Endothelial cell (in vitro differentiated cells): ENCODE measurements at regions not wholly inside any gene's neighbourhood (a gene's known extent, or its start where the extent isn't known, plus 50 kb on each side); places are given as distances from the start of the nearest gene placed in this dataset.
"Not testable (repeated sequence)": the region's sequence is repeated elsewhere in the genome, so short reads cannot be mapped to it uniquely, and the experiment has no call there.

Experiments used
- DNase-seq: peaks from one replicate; pipeline ENCODE4 v3.0.0; 2021; ENCODE audit warnings: low spot score
- H3K27ac Mint-ChIP-seq: one replicate; pipeline ENCODE4 v1.8.0; 2021; ENCODE audit warnings: mixed read lengths, inconsistent platforms; ENCODE audit not compliant: unreplicated experiment
- H3K27me3 Mint-ChIP-seq: one replicate; pipeline ENCODE4 v1.8.0; 2021; ENCODE audit warnings: mild to moderate bottlenecking, moderate library complexity, mixed read lengths, inconsistent platforms; ENCODE audit not compliant: unreplicated experiment
- H3K36me3 Mint-ChIP-seq: one replicate; pipeline ENCODE4 v1.8.0; 2021; ENCODE audit warnings: mild to moderate bottlenecking, low read depth, mixed read lengths, inconsistent platforms; ENCODE audit not compliant: unreplicated experiment
- H3K4me1 Mint-ChIP-seq: one replicate; pipeline ENCODE4 v1.8.0; 2021; ENCODE audit warnings: mild to moderate bottlenecking, mixed read lengths, inconsistent platforms; ENCODE audit not compliant: unreplicated experiment
- H3K4me3 Mint-ChIP-seq: one replicate; pipeline ENCODE4 v1.8.0; 2021; ENCODE audit warnings: mild to moderate bottlenecking, mixed read lengths, inconsistent platforms; ENCODE audit not compliant: unreplicated experiment
- H3K9me3 Mint-ChIP-seq: one replicate; pipeline ENCODE4 v1.8.0; 2021; ENCODE audit warnings: mixed read lengths, inconsistent platforms; ENCODE audit not compliant: unreplicated experiment
- CTCF ChIP-seq: fragments of 200-600 bp; sonication (generic); IDR thresholded peaks from one replicate; pipeline ENCODE4 v1.5.0; 2021; ENCODE audit warnings: antibody characterized with exemption; ENCODE audit not compliant: unreplicated experiment

DNA sequence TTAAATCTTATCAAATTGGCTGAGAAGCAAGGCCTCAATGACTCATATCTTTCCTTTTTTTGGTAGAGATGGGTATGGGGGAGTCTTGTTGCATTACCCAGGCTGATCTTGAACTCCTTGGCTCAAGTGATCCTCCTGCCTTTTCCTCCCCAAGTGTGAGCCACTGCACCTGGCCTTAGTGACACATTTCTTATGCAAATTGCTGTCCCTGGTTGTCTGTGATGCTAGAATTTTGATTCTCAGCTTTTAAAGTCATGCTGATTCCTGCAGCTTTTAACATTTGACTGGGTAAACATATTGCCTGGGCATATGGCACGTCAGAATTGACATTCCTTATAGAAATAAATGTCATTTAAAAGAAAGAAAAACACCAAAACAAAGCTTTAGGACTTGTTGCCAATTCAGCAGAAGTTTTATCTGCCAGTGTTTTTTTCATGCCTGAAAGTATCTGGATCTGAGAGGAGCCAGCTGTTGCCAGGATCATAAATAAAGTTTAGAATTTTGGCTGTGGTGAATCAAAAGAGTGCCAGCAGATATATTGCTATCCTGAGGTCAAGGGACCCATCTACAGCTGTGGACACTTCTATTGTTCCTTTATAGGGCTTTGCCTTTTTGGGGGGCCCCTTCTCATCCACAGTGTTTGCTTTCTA lies 446.7 kb upstream of the AMELY start:
- Mint-ChIP-seq H3K36me3 (peaks cover 23% of the 10 kb centered on the region), H3K27me3 (no peaks in the 10 kb centered on the region), H3K27ac (no peak overlapping the region), H3K9me3 (no peaks in the 10 kb centered on the region), H3K4me1 (no peaks in the 10 kb centered on the region), H3K4me3 (no peak overlapping the region)
- TF ChIP-seq CTCF: no peak
- DNase-seq: no peak

GRCh38 chrY:7355891-7356290 lies 444.3 kb upstream of the AMELY start:
- H3K9me3 Mint-ChIP-seq, H3K4me1 Mint-ChIP-seq, DNase-seq, H3K27ac Mint-ChIP-seq, H3K4me3 Mint-ChIP-seq, H3K27me3 Mint-ChIP-seq: not testable (repeated sequence)
- peaks cover 30% of the 10 kb centered on the region for H3K36me3 Mint-ChIP-seq

DNA sequence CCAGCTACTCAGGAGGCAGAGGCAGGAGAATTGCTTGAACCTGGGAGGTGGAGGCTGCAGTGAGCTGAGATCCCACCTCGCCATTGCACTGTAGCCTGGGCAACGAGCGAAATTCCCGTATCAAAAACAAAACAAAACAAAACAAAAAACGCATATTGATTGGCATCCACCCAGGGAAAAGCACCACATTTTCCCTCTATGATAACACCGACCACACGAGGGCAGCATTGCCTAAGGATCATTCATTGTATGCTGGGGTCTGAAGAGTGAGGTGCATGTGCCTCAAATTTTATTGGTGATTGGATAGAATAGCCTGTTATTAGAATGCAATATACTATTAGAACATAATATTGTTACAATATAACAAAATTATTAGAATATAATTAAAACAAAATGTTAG lies 433.1 kb upstream of the AMELY start:
- Mint-ChIP-seq H3K27me3 (peaks cover 3% of the 10 kb centered on the region), H3K36me3 (peaks cover 23% of the 10 kb centered on the region)
- peak; percentile 58 for DNase-seq

DNA sequence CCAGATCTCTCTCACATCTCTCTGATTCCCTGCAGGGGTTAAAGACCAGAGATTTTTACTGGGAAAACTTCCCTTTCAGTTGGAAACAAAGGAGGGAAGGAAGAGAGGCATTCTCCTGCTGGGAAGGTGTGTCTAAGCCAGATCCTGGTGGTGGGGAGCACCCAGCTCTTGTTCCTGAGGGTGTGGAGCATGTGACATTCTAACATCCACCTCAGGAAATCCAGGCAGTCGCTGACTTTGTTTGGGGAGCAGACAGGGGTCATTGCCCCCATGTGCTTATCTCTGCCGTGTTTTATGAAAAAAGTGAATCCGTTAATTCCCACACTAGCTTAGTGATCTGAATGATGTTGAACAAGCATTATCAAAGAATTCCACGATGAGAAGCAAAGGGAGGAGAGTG lies 431.7 kb upstream of the AMELY start:
- H3K36me3 Mint-ChIP-seq: peaks cover 24% of the 10 kb centered on the region
- peak overlapping the region; percentile 51 for H3K4me3 Mint-ChIP-seq
- no peaks in the 10 kb centered on the region for H3K9me3 Mint-ChIP-seq
- peak; percentile 3 for DNase-seq
- H3K4me1 Mint-ChIP-seq: peaks cover 49% of the 10 kb centered on the region
- no peak for TF ChIP-seq CTCF
- peaks cover 5% of the 10 kb centered on the region for H3K27me3 Mint-ChIP-seq
- peak overlapping the region; percentile 98 for H3K27ac Mint-ChIP-seq

More for the DNA sequence above, 433.1 kb upstream of the AMELY start:
- no peak overlapping the region for H3K4me3 Mint-ChIP-seq
- H3K4me1 Mint-ChIP-seq: peaks cover 38% of the 10 kb centered on the region
- peak overlapping the region; percentile 75 for H3K27ac Mint-ChIP-seq
- H3K9me3 Mint-ChIP-seq: no peaks in the 10 kb centered on the region
- TF ChIP-seq CTCF: peak; percentile 43

DNA sequence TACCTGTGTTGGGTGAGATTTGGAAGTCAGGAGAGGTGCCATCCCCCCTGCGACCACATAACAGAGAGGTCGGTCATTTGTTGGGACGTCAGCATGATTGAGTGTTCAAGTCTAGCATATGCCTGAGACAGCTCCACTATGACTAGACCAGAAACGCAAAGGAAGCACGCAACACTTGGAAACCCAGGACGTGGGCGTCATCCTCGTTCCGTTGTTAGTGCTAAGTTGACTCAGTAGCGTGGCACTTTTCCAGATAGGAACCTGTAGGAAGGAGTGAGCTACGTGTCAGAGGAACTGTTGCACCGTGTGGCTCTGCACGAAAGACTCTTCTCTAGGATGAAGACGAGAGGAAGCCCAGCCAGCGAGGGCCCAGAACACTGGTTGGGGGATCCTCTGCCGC lies 431.2 kb upstream of the AMELY start:
- not testable (repeated sequence) for H3K4me3 Mint-ChIP-seq, H3K9me3 Mint-ChIP-seq, H3K27me3 Mint-ChIP-seq
- H3K36me3 Mint-ChIP-seq: peaks cover 29% of the 10 kb centered on the region
- H3K4me1 Mint-ChIP-seq: peaks cover 54% of the 10 kb centered on the region
- H3K27ac Mint-ChIP-seq: peak overlapping the region; percentile 98
- DNase-seq: peak; percentile 14

DNA sequence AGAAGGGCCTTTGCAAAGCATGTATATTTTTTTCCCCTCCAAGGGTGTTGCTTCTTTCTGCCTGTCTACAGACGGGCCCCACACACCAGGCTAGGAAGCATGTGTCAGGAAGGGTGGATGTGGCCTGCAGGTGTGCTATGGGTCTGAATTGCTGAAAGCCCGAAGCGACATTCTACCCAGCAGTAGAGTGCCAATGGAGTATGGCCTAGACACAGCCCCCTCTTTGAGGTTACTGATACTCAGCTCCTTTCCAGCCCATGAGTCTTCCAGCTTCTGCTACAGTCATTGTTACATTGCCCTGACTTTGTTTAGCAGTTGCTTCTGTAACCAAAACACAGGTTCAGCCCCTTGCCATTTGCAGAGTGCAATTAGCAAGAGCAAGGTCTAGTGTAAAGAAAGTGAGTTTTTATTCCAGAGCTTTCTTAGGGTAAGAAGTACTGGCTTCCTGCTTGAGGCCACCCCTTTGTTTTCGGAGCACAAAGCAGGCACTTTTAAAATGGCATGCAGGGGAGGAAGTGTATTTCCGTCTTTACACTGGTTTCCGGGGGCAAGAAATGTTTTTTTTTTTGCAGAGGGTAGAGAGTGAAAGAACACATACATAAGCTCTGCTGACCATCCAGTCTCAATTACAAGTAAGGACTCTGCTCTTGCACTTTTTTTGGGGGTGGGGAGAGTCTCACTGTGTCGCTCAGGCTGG lies 428.0 kb upstream of the AMELY start:
- H3K4me1 Mint-ChIP-seq: peaks cover 60% of the 10 kb centered on the region
- TF ChIP-seq CTCF: no peak

More for the DNA sequence above, 428.0 kb upstream of the AMELY start:
- no peak overlapping the region for H3K4me3 Mint-ChIP-seq
- peak overlapping the region; percentile 92 for H3K27ac Mint-ChIP-seq
- peaks cover 5% of the 10 kb centered on the region for H3K27me3 Mint-ChIP-seq
- peaks cover 23% of the 10 kb centered on the region for H3K36me3 Mint-ChIP-seq
- DNase-seq: peak; percentile 4
- no peaks in the 10 kb centered on the region for H3K9me3 Mint-ChIP-seq
